ENCODE measurements at regions not wholly inside any gene's neighbourhood (a gene's known extent, or its start where the extent isn't known, plus 50 kb on each side); places are given as distances from the start of the nearest gene placed in this dataset.

GRCh38 chr19:30672926-30673325 lies 300.7 kb downstream of the ZNF536 start:
- no peak for DNase-seq (ENCODE audit: extremely low read depth in 1 of 2, low read depth in 1 of 2)

- no peak for DNase-seq (ENCODE audit: extremely low read depth in 1 of 2, low read depth in 1 of 2)
These were observed 299.5 kb downstream of the ZNF536 start for GRCh38 chr19:30671622-30672051.

- no peak for DNase-seq (ENCODE audit: extremely low read depth in 1 of 2, low read depth in 1 of 2)
These were observed 299.1 kb downstream of the ZNF536 start for GRCh38 chr19:30671367-30671619.

GRCh38 chr19:30670562-30671366 lies 298.6 kb downstream of the ZNF536 start:
- no peak for DNase-seq (ENCODE audit: extremely low read depth in 1 of 2, low read depth in 1 of 2)

GRCh38 chr19:30670011-30670329 lies 297.8 kb downstream of the ZNF536 start:
- DNase-seq (ENCODE audit: extremely low read depth in 1 of 2, low read depth in 1 of 2), result no peak

GRCh38 chr19:30669329-30670010 lies 297.3 kb downstream of the ZNF536 start:
- DNase-seq (ENCODE audit: extremely low read depth in 1 of 2, low read depth in 1 of 2), result peak in 1 of 2 donors; percentile 8

GRCh38 chr19:30668521-30669155 lies 296.5 kb downstream of the ZNF536 start:
- DNase-seq (ENCODE audit: extremely low read depth in 1 of 2, low read depth in 1 of 2), result no peak

- no peak for DNase-seq (ENCODE audit: extremely low read depth in 1 of 2, low read depth in 1 of 2)
These were observed 295.6 kb downstream of the ZNF536 start for GRCh38 chr19:30667746-30668145.

GRCh38 chr19:30667227-30667626 lies 295.0 kb downstream of the ZNF536 start:
- DNase-seq (ENCODE audit: extremely low read depth in 1 of 2, low read depth in 1 of 2), result no peak

GRCh38 chr19:30666301-30666803 lies 294.2 kb downstream of the ZNF536 start:
- peak in 1 of 2 donors; percentile 6 for DNase-seq (ENCODE audit: extremely low read depth in 1 of 2, low read depth in 1 of 2)

- no peak for DNase-seq (ENCODE audit: extremely low read depth in 1 of 2, low read depth in 1 of 2)
These were observed 293.3 kb downstream of the ZNF536 start for GRCh38 chr19:30665449-30665848.

GRCh38 chr19:30663611-30664174 lies 291.5 kb downstream of the ZNF536 start:
- DNase-seq (ENCODE audit: extremely low read depth in 1 of 2, low read depth in 1 of 2), result no peak

- DNase-seq (ENCODE audit: extremely low read depth in 1 of 2, low read depth in 1 of 2), result no peak
These were observed 290.2 kb downstream of the ZNF536 start for GRCh38 chr19:30662211-30662861.

- DNase-seq (ENCODE audit: extremely low read depth in 1 of 2, low read depth in 1 of 2), result no peak
These were observed 287.5 kb downstream of the ZNF536 start for GRCh38 chr19:30659638-30660037.

- DNase-seq (ENCODE audit: extremely low read depth in 1 of 2, low read depth in 1 of 2), result no peak
These were observed 284.4 kb downstream of the ZNF536 start for GRCh38 chr19:30656520-30657100.

GRCh38 chr19:30653646-30654386 lies 281.6 kb downstream of the ZNF536 start:
- DNase-seq (ENCODE audit: extremely low read depth in 1 of 2, low read depth in 1 of 2), result no peak

GRCh38 chr19:30652751-30653150 lies 280.6 kb downstream of the ZNF536 start:
- no peak for DNase-seq (ENCODE audit: extremely low read depth in 1 of 2, low read depth in 1 of 2)

GRCh38 chr19:30651691-30652090 lies 279.5 kb downstream of the ZNF536 start:
- DNase-seq (ENCODE audit: extremely low read depth in 1 of 2, low read depth in 1 of 2), result no peak

GRCh38 chr19:30651066-30651465 lies 278.9 kb downstream of the ZNF536 start:
- DNase-seq (ENCODE audit: extremely low read depth in 1 of 2, low read depth in 1 of 2), result no peak

All from stimulated activated CD8-positive, alpha-beta memory T cell treated with anti-CD3 and anti-CD28 coated beads, Interleukin-7, amount 100 ng/mL, for 48 hours (primary cell).